RPMI7951 (cell line): ENCODE measurements at regions not wholly inside any gene's neighbourhood (a gene's known extent, or its start where the extent isn't known, plus 50 kb on each side); places are given as distances from the start of the nearest gene placed in this dataset.
"Not testable (repeated sequence)": the region's sequence is repeated elsewhere in the genome, so short reads cannot be mapped to it uniquely, and the experiment has no call there.

Source experiments
- DNase-seq: peaks from one replicate; pipeline ENCODE4 v3.0.0-alpha.2; 2012; ENCODE audit warnings: low read depth

DNA sequence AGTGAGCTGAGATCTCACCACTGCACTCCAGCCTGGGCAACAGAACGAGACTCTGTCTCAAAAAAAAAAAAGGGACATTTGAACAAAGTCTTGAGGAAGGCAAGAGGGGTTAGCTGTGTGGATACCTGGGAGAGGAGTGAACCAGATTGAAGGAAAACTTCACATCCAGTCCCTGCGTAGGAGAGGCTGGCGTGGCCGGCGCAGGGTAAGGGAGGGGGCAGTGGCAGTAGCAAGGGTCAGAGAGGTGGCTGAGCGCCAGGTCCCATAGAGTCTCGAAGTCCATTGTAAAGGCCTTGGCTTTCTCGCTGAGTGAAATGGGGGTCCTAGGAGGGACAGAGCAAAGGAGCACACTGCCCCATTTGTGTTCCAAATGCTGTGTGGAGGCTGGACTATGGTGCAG is 171.8 kb upstream of the WSCD1 start:
- DNase-seq, result no peak

DNA sequence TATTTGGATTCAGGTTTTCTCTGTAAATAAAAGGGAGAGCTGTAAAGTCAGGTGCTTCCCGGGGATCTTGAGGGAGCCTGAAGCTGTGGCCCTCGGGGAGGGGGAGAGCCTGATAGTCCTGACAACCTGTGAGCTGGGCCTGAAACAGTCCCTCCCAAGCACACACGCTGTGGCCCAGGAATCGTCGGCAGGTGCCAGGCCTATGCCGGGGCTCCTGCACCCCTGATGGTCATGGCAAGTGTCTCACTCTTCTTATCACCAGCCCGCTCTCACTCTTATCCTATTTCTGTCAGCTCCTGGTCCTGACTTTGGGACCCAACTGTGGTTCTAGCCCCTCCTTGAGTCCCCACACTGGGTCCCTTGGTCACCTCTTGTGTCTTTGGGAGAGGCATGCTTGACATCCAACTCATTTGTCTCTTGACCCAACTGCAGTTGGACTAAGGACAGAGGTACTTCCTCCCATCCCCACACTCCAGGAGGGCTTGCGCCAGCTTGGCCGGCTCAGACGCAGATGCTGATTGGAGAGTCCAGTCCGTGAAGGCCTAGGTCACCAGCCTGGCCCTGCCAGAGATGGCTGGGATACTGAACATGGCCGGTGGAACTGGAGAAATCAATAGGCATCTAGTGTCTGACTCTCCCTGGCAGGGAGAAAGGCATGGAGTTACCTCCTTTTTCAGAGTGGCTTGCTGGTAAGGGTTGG is 170.5 kb upstream of the WSCD1 start:
- DNase-seq, result no peak

DNA sequence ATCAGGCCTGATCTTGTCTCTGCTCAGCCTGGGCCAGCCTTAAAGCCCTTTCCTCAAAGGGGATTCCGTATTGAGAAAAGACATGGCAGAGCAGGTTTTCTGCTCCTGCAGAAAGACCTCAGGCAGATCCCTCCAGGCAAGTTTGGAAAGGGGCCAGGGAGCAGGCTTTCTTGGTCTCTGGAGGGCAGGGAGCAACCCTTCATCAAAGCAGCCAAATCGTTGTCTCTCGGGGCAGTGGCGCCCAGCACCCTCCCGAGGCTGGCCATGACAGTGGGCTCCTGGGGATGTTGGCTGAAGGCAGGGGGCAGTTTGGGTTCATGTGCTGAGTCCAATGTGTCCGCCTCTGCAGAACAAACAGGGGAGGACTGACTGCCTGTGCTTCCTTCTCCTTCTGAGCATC is 168.4 kb upstream of the WSCD1 start:
- no peak for DNase-seq

DNA sequence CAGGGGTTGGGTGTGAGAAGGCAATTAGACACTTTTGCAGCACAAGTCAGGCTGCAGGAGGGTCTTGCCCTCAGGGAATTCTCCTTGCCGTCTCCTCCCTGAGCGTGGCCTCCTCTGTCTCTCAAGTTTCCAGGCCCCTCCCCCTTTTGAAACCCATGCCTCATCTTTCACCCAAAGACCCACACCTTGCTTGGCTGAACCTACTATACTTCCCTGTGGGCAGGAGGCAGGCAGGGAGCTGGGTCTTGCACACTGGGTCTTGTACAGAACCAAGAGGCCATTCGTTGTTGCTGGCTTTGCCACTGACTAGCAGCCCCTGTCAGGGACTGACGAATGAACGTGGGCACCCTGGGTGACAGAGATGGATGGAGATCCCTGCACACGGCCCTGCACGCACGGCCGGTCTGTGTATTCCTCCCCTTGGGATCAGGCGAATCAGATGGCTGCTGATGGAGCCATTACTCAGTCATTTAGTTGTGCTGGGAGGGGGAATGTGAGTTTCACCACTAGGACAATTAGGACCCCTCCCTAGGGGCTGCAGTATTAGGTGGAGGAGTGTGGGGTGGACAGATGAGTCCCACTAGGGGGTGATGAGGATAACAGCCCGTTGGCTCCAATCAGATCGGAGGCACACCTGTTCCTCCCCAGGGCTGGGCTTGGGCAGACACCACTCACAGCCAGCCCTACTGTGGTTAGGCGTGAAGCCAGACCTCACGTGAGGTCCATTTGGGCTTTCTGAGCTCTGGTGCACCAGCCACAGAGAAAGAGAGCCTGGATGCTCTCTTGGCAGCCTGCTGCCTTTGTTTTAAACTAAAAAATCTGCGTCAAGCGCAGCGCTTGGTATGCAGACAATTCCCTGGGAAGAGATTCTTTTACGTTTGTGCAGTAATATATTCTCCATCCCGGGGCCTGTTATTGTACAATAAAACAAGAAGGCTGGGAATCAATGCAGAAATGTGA is 167.7 kb upstream of the WSCD1 start:
- DNase-seq, result no peak

DNA sequence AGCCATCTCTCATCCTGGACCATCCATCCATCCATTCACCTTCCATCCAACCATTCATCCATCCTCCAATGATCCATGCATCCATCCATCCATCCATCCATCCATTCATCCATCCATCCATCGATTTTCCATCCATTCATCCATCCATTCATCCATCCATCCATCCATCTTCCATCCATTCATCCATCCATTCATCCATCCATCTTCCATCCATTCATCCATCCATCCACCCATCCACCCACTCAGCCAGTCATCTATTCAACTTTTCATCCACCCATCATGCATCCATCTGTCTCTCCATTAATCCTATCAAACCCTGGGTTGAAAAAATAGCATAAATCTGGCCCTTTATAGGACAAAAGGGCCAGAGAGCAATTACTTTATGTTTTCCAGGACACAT is 158.3 kb upstream of the WSCD1 start:
- no peak for DNase-seq

DNA sequence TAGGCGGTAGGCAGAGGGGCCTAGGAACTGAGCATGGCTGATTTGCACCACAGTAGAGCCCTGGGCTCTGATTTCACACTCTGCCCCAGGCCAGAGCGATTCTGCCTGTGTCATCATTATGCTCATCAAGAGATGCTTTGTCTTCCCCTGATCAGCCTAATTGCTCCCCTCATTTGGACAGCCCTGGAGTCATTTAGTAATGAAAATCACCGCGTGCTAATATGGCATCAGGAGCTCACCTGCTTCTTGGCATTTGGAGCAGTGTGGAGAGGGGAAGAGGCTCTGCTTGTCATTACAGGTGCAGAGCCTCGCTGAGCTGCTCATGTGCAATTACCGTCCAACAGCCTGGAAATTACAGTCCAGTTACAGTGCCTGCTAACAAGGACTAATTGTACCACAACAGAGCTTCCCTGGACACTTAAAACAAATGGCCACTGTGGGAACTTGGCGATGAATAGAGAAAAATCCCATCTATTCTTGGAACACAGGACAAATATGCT is 157.1 kb upstream of the WSCD1 start:
- DNase-seq, result no peak

DNA sequence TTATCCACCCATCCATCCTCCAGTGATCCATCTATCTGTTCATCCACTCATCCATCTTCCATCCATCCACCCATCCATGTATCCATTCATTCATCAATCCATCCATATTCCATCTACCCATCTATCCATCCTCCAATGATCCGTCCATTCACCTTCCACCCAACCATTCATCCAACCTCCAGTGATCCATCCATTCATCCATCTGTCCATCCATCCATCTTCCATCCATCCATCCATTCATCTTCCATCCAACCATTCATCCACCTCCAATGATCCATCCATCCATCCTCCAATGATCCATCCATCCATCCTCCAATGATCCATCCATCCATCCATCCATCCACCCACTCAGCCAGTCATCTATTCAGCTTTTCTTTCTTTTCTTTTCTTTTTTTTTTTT is 156.5 kb upstream of the WSCD1 start:
- no peak for DNase-seq

DNA sequence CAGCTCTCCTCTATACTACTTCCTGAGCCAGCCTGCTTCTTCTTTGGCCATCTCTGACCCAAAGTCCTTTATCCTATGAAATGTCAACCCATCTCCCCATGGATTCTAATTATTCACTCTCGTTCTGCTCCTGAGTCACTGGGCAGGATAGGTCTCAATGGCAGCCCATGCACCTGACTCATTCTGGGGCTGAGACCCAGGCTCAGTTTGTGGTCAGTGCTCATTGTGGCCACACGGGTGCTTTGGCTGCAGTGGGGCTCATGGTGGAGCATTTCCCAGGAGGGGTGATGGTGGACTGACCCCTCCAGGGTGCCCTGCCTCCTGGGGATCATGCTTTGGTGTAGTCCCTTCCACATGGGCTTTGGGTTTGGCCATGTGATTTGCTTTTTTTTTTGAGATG is 154.8 kb upstream of the WSCD1 start:
- no peak for DNase-seq

DNA sequence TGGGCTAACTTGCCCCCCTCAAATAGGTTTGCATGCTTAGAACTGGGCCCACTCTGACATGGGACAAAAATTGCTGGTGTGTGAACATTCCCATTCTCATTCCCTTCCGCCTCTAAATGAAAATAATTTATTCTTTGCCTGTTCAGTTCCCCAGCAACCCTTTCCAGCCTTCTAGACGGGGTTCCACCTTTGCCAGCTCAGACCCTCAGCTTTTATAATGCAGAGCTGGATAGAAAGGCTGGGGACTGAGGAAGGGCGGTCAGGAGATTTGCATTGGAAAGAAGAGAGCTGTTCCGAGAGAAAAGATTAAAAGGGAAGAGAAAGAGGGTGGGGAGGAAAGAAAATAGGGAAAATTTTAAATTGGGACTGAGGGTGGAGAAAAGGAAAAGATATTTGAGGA is 151.1 kb upstream of the WSCD1 start:
- DNase-seq, result no peak

DNA sequence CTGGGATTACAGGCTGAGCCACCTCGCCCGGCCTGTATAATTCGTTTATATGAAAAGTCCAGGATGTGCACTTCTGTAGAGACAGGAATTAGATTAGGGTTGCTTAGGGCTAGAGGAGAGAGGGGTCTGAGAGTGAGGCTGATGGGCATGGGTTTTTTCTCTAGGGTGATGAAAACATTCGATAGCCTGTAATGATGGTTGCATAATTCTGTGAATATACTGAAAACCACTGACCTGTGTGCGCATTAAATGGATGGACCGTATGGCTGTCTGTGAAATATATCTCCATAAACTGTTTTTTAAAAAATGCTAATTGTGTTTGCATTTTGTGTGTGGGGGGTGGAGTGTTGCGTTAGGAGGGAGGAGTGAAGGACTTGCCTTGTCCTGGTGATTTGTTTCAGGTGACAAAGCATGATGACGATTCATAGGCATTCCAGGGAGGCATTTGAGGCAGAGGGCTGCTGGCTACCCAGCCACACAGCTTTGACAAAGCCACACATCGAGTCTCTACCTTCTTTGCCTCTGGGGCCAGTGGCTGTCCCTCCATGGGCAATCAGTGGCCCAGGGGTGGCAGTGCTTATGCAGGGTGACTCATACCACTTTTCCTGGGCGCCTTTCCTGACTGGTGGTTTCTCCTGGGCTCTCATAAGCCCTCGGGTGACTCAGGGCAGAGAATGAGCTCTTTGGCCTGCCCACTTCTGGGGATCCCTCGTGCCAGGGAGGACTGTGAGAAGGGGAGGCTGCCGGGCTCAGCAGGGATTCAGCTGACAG is 148.5 kb upstream of the WSCD1 start:
- peak; percentile 49 for DNase-seq

DNA sequence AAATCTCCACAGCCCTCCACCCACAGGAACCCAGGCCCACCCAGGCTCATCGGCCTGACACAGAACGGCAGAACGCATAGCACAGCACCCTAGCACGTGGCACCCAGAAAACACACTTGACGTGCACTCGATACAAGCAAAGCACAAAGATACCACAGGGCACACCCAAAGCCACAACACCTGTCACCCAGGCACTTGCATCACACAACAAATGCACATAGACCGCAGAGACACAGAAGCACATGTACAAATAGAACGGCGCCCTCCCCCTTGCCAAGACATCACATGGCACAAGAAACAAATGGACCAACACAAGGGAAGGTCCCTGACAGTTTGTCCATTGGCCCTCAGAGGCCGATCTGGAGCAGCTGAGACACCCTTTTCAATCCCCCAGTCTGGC is 147.7 kb upstream of the WSCD1 start:
- no peak for DNase-seq

DNA sequence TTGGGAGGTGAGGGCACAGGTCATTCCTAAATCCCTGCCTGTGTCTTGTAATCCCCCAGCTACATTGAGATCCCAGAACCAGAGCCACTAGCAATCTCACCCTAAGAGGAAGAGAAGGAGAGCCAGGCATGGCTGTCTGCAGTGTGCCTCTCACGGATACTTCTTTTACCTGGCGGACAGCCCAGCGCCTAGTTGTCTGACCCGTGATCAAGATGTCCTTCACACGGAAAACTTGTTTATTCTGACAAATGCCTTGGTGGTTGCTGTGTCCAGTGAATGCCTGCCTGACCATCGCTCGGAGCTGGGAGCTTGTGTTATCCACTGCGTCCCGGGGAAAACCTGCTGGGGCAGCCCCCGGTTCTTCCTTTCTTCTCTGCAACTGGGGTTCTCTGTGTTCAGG is 140.5 kb upstream of the WSCD1 start:
- DNase-seq, result no peak

DNA sequence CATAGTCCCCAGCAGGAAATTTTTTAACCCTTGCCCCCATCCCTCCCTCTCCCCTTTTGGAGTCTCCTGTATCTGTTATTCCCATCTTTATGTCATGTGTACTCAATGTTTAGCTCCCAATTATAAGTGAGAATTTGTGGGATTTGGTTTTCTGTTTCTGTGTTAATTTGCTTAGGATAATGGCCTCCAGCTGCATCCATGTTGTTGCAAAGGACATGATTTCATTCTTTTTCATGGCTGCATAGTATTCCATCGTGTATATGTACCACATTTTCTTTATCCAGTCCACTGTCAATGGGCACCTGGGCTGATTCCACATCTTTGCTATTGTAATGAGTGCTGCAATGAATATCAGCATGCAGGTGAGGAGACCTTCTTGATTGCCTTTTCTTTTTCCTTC is 139.6 kb upstream of the WSCD1 start:
- DNase-seq, result not testable (repeated sequence)

DNA sequence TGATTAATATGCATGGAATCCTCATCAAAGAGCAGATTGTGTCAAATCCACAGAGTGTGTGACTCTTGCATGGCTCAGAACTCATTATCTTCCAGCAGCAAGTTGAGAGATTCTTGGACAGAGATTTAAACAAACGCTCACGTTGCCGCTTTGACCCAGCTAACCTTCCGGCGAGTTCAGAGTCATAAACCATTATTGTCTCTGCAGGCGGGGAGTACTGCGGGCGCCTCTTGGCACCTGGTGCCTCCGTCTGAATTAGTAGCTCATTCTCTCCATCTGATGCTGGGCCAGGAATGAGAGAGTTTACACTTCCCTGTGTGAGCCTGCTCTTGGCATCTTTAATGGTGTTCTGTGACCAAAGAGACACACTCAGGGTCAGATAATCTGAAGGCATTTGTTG is 138.6 kb upstream of the WSCD1 start:
- DNase-seq, result no peak

DNA sequence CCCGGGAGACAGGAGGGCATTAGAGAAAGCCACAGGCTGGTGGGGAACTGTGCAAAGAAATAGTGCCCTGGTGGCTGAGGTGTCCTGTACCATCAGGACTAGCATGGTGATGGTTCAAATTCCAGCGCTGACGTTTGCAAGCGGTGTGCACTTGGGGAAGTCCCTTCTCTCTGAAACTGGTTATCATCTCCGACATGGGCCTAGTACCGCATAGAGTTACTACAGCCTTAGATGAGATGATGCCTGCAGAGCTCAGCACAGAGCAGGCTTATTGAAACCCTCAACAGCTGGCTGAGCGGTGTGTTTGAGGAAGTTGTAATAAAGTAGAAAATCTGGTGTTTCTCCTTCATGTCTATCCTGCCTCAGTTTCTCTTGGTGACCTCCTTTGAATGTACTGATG is 136.7 kb upstream of the WSCD1 start:
- DNase-seq, result no peak

DNA sequence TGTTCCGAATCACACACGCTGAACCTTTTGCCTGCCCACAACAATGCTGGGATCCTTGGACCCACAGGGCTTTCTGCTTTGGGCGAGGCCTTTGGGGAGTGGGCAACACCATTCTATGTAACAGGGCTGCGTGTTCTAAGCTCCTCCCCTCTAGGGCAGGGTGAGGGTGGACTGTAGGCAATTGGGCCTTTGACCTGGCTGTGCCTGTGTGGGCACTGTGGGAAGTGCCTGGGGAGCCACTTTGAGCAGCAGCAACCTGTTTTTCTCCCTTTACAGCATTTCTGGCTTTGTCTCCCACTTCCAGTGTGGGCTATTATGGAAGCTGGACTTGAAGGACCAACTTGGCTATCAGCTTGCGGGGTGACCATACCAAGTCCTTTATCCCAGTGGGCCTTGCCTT is 128.9 kb upstream of the WSCD1 start:
- DNase-seq, result no peak

DNA sequence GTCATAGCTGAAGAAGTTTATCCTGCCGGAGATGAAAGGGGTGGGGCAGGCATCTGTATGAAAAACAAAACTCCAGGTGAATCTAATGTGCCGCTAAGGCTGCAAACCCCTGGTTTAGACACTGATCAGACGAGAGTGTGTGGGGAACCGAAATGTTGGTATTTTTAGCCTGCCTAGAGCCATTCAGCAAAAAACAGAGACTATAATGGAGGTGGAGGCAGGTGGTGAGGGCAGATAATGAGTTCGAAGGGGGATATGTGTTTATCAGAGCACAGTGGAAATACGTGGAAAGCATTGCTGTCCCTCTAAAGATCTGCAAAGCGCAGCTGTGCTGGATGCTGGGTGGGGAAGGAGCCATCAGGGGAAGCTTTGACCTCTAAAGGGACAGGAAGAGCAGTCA is 127.5 kb upstream of the WSCD1 start:
- DNase-seq, result no peak

DNA sequence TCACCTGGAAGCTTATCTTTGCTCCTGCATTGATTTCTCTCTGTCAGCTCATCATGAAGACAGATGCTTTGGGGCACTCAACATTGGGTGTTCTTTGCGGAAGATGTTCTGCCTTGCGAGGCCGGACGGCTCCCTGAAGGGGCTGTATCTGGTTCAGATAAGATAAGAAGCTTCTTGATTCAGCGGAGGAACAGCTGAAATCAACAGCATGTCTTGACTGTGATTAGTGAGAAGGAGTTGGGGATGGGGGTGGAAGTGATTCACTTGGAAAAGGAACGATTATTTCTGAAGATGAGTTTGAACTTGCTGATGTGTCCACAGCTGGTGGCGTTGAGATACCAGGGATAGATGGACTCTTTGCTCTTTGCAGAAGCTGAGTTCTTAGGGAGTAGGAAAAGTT is 126.9 kb upstream of the WSCD1 start:
- no peak for DNase-seq

DNA sequence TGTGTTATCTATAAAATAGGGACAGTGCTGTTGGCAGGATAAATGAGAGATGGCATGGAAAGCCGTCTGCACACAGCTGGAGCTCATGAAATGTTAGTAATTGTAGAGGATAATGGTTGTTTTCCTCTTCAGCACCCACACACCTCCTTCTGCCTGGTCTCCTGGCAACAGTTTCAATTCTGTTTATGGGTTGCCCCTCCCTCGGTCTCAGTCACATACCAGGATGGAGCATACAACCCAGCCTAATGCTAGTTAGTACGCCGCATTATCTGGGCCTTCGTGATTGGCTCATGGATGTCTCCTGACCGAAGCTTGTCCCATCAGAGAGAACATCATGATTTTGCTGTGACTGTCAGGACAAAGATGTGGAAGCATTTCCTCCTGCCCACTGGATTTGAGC is 126.2 kb upstream of the WSCD1 start:
- DNase-seq, result no peak

DNA sequence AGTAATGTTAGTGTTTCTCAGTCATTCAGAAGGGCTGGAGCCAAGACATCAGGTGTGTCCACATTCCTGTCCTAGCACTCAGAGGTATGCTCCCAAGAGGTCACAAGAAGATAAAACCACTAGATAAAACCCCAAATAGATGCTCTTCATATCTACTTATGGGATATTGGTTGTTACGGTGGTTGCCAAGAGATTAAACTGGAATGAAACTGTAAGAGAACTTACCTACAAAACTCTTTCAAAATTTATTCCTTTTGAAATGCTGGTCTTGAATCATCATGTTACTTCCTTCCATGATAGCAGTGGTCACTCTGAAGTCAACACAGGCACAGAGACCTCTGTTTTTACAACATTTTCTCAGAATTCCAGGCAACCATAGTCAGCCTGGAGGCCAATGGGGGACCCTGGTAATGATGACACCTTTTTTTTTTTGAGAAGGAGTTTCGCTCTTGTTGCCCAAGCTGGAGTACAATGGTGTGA is 122.4 kb upstream of the WSCD1 start:
- no peak for DNase-seq

DNA sequence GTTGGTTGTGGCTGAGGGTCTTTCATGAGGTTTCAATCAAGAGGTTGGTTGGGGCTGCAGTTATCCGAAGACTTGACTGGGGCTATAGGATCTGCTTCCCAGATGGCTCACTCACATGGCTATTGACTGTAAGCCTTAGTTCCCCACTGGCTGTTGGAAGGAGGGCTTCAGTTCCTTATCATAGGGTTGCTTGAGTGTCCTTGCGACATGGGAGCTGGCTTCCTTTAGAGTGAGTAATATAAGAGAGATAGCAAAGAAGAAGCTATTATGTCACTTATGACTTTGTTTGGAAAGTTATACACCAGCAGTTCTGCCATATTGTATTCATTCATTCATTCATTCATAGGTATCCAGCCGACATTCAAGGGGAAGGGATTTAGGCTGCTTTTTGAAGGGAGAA is 121.4 kb upstream of the WSCD1 start:
- no peak for DNase-seq

DNA sequence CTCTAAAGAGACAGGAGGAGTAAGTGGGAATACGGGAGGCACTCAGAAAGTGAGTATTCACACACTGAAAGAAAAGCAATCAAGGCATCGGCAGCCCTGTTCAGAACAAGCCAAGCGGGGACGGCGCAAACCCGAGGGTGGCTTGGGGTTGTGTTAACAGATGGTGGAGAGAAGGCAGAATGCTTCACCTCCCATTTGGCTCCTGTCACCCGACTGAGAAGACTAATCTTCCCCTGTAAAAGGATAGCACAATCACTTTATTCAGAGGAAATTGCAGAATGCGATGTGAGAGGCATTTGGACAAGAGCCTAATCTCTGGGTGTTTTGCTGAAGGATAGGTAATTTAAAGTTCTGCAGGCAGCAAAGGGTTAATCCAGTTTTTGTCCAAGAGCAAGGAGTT is 119.3 kb upstream of the WSCD1 start:
- DNase-seq, result no peak
